HG03432 (cell line): ENCODE measurements at regions not wholly inside any gene's neighbourhood (a gene's known extent, or its start where the extent isn't known, plus 50 kb on each side); places are given as distances from the start of the nearest gene placed in this dataset.
"Not testable (repeated sequence)": the region's sequence is repeated elsewhere in the genome, so short reads cannot be mapped to it uniquely, and the experiment has no call there.

Experiments
- ATAC-seq: cut with Tn5 transposase; IDR thresholded peaks from one replicate; pipeline ENCODE4 v1.9.1; 2021; ENCODE audit warnings: mild to moderate bottlenecking, moderate library complexity; ENCODE audit not compliant: unreplicated experiment

DNA sequence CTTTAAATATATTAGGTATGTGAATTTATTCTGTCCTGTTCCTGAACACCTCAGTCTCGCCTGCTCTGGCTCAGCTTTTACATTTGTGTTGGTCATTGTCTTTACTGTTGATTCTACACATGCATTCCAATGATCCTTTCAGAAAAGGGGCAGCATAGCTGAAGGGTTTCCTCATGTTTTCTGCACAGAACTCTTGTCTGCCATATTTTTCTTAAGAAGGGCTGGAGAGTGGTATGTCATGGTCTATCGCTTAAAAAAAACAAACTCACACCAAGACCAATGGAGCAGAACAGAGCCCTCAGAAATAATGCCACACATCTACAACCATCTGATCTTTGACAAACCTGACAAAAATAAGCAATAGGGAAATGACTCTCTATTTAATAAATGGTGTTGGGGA is 215.8 kb upstream of the HSFY2 start:
- ATAC-seq, result no peak

DNA sequence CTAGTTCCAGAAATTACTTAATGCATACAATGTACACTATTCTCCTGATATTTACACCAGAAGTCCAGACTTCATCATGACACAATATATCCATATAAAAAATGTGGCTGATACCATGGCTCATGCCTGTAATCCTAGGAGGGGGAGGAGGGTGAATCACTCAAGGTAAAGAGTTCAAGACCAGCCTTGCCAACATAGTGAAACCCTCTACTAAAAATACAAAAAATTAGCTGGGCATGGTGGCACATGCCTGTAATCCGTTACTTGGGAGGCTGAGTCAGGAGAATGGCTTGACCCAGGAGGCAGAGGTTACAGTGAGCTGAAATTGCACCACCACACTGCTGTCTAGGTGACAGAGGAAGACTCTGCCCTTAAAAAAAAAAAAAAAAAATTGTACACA is 192.5 kb upstream of the HSFY2 start:
- no peak for ATAC-seq

DNA sequence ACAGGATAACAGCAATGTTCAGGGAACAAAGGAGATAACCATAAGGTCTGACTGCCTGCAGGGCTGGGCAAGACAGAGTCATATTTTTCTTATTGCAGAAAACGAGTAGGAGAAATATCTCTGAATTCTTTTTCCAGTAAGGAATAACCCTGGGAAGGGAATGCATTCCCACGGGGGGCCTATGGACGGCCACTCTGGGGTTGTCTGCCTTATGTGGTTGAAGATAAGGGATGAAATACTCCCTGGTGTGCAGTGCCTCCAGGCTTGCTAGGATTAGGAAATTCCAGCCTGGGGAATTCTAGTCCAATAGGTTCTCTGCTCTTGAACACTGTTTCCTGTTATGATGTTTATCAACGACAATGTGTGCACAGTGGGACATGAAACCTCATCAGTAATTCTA is 185.3 kb upstream of the HSFY2 start:
- no peak for ATAC-seq

DNA sequence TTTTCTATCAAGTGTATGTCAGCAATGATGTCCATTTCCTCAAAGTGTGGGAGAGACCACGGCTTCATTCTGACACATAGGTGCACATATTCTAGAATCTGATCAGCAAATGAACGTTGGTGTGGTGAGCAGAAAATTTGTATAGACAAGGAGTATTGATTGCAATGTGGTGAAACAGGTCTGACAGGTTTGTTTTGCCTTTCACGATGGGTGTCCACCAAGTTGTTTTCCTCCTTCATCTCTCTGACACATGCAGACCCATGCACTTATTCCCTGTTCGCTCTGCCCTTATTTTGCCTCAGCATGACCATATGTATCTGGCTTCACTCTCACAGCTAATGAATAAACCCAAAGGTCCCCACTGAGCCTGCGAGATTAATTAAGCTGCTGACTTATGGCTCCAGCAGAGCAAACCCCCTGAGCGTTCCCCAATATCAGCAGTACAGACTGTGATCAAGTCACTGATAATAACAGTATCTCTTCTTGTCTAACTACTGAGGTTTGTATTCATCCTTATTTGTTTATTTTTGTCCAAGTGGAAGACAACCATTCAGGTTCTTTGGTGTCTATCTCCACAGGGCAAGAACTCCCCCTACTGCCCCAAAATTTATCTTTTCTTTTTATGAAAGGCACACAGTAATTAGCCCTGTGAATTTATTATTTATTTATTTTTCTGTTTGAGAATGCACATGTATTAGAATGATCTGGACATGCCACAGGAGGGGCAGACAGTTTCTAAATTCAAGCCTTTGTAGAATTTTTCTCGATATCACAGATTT is 178.3 kb upstream of the HSFY2 start:
- no peak for ATAC-seq

DNA sequence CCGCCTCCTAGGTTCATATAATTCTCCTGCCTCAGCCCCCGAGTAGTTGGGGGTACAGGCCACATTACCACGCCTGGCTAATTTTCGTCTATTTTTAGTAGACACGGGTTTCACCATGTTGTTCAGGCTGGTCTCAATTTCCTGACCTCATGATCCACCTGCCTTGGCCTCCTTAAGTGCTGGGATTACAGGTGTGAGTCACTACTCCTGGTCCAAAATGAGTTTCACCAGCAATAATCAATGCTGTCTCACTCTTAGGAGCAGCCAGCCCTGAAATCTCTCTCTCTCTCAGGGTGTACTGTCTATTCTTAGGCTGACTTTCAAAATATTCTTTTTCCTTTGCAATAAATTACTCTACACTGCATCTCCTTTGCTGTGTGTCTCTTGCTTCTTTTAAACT is 177.5 kb upstream of the HSFY2 start:
- no peak for ATAC-seq

DNA sequence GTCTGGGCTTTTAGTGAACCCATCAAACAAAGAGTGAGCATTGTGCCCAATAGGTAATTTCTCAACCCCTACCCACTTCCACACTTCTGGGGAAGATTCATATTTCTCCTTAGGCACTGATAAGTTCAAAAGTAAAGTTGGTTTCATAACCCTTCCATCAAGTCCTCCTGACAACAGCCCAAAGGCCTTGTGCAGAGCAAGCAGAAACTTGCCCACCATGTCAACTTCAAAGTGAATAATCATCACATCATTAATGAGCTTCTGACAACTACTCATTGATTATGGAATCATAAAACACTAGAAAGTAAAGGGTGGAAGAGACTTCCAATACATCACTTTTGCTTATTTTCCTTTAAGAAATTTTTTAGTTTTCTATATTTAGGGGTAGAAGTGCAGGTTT is 163.3 kb upstream of the HSFY2 start:
- ATAC-seq, result no peak

DNA sequence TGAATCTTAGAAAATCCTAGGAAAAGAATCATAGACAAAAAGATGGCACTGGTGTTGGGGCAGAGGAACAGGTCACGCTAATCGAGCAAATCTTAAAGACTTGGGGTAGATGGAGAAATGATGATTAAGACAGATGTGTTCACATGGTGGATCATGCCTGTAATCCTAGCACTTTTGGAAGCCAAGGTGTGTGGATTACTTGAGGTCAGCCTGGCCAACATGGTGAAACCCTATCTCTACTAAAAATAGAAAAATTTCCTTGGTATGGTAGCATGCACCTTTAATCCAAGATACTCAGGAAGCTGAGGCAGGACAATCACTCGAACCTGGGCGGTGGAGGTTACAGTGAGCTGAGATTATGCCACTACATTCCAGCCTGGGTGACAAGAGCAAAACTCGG is 145.7 kb upstream of the HSFY2 start:
- ATAC-seq, result no peak

DNA sequence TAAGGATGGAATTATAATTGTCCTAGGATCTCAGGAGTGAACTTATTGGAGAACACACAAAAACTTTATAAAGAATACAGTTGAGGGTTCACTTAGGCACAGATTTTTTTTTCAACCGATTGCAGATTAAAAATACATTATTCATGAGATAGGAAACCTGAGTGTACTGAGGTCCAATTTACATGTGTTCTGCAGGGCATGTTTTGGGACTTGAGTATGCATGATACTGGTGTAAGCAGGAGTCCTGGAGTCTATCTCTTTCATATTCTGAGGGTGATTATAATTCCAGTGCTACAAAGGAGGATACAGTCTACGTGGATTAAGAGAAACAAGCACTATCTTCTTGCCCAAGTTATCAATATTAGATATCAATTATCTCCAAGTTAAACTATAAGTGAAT is 139.3 kb upstream of the HSFY2 start:
- no peak for ATAC-seq

DNA sequence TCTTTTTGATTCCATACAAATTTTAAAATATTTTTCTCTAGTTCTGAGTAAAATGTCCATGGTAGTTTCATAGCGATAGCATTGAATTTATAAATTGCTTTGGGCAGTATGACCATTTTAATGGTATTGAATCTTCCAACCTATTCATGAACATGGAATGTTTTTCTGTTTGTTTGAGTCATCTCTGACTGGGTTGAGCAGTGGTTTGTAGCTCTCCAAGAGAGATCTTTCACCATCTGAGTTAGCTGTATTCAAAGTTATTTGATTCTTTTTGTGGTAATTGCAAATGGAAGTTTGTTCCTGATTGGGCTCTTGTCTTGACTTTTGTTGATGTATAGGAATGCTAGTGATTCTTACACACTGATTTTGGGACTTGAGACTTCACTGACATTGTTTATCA is 136.3 kb upstream of the HSFY2 start:
- ATAC-seq, result no peak

DNA sequence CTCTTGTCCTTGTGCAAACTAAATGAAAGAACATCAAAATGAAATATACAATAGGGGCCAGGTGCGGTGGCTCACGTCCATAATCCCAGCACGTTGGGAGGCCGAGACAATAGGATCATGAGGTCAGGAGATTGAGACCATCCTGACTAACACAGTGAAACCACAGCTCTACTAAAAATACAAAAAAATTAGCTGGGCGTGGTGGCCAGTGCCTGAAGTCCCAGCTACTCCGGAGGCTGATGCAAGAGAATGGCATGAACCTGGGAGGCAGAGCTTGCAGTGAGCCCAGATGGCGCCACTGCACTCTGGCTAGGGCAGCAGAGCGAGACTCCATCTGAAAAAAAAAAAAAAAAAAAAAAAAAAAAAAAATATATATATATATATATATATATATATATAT is 132.7 kb upstream of the HSFY2 start:
- not testable (repeated sequence) for ATAC-seq

DNA sequence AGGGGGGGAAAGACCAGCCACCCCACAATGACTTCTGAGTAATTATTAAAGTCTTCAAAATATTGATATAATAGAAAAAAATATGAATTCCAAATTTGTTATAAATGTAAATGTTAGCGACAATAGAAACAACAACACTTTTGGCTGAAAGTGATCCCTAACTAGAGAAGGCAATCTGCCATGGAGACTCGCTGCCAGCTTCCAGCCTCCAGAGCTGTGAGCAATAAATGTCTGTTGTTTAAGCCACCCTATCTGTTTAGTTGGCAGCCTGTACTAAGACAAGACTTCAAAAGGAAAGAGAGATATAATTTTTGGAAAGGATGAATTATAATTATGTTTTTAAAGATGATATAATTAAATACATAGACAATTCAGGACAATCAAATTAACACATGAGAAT is 130.8 kb upstream of the HSFY2 start:
- ATAC-seq, result no peak

DNA sequence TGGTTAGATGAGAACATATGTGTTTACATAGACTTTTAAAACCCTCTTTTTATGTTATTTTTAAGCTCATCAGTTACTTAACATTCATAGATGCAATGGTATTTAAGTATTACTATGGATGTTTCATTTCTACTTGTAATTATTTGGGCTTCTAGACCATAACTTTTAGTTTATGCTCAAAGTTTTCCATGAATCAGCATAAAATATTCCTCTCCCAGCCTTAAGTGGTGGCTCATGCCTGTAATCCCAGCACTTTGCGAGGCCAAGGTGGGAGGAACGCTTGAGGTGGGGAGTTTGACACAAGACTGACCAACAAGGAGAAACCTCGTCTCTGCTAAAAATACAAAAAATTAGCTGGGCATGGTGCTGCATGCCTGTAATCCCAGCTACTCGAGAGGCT is 118.5 kb upstream of the HSFY2 start:
- ATAC-seq, result no peak

DNA sequence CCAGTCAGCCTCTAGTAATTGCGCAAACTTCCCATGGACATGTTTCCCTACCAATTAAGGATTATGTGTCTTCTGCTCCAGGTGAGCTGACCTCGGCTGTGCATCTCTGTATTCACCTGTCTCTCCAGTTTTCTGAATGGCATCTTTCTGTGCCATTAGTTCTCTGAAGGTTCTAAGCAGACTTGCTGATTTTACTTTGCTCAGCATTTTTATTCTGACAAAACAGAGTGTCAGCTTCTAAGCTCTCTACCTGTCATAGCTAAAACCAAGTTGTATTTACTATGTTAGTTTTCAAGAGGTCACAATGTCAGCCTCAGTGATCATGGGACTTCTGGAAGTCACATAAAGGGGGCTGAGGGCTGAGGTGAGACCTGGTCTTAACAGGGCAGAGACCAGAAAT is 116.0 kb upstream of the HSFY2 start:
- ATAC-seq, result no peak

DNA sequence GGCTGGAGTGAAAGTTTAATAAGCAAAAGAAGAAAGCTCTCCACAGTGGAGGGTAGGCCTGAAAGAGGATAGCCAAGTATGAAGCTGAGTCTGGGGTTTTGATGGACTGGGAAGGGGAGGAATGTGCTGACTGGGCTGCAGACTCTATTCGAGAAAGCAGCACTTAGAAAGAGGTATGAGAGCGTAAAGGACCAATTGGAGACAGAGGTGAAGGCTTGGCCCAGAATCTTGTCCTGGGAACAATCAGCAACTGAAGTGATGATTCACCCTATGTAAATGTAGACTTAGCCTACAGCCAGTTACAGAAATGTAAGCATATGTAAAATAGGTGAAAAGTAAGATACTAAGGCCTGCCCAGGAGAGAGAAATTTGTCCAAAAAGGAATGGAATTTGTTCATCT is 111.2 kb upstream of the HSFY2 start:
- no peak for ATAC-seq

DNA sequence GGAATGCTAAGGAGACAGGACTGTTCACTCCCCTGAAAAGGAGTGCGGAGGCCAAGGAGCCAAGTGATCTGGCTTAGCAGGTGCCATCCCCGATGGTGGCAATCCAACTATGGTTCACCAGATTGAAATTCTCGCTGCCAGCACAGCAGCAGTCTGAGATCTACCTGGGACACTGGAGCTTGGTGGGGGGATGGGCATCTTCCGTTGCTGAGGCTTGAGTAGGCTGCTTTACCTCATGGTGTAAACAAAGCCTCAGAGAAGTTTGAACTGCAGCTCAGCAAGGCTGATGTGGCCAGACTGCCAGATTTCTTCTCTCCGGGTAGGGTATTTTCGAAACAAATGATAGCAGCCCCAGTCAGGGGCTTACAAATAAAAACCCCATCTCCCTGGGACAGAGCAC is 95.6 kb upstream of the HSFY2 start:
- not testable (repeated sequence) for ATAC-seq

DNA sequence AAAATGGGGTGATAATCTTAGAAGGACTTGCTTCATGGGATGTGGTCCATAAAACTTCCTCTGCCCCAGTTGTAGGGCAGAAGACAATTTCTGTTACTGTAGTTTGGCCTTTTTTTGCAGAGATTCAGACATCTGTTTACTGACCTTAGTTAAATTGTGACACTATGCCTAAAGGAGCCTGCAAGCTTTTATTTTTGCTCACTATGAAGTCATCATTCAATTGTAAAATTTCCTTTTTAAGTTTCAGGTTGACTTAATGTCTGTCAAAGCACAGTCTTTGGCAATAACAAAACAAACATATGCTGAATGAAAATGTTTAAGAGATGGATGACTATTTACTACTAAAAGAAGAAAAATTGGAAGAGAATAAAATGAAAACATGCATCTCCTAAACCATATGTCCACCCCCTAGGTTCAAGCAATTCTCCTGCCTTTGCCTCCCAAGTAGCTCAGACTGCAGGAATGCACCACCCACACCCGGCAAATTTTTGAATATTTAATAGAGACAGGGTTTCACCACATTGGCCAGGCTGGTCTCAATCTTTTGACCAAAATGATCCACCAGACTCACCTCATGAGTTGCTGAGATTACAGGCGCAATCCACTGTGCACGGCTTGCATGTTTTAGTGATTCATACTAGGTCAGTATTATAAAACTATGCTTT is 93.5 kb upstream of the HSFY2 start:
- not testable (repeated sequence) for ATAC-seq

DNA sequence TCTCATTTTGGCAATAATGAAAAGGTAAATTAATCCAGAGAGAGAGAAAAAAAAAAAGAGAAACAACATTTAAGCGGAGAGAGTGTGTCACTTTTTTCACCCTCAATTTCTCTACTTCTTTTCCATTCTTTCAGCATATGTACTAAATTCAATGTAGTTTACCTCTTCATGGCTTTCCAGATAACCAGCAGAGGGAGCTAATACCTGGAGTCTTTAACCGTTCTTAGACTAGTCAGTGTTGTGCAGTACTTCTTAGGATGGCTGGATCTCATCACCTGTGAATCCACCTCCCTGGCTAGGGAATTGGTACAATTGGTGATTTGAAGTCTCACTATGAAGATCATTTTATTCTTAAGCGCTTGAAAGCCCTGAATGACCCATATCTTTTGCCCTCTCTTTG is 87.3 kb upstream of the HSFY2 start:
- not testable (repeated sequence) for ATAC-seq

DNA sequence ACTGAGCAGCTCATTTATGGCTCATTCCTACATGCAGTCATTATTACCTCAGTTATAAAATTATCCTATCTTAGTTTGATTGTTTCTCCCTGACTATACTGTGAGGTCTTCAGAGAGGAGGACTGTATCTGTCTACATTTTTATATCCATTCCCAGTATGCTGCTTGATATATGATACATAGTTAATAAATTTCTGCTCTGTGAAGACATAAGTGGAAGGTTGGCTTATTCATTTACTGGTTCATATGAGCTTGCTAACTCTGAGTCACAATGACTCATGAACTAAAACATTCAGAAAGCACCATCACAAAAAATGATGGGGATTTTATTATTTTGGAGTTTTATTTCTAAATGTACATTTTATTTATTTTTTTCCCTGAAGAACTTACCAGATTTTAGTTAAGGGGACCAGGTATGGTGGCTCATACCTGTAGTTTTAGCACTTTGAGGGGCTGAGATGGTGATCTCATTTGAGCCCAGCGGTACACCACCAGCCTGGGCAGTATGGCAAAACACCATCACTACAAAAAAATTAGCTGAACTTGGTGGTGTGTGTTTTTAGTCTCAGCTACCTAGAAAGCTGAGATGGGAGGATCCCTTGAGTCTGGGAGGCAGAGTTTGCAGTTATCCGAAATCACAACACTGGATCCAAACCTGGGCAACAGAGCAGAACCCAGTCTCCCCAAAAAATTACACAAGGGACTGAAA is 85.1 kb upstream of the HSFY2 start:
- not testable (repeated sequence) for ATAC-seq

DNA sequence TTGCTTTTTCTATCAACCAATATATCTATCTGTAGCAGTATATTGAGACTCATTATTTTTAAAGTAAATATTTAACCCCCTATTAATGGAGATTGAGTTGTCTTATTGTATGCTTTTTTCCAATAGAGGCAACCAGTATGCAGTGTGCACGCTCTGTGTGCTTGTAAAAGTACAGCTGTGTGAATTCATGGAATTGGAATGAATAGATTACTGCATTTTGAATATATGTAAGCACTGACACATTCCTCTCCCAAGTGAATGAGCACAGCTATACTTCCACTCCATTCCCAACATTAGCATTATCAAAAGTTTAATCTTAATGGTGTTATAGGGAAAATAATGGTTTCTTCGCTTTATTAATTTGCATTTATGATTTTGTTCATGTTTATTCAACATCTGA is 81.6 kb upstream of the HSFY2 start:
- ATAC-seq, result not testable (repeated sequence)

DNA sequence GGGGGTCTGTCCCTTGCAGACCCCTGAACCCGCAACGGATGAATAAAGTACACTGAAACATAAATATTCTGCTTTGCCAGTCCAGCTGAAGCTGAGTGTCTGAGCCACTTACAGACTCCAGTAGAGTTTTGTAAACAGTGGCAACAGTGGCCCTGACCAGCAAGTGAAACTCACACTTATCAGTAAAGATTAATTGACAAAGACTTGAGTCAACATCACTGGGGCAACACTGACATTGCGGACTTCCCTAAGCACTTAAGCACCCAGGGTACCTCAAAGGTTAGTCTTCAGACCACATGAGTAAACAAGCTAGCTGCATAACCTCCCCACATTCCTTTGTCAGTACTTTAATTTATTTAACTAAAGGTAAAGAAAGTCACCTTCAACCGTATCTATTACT is 79.8 kb upstream of the HSFY2 start:
- not testable (repeated sequence) for ATAC-seq

DNA sequence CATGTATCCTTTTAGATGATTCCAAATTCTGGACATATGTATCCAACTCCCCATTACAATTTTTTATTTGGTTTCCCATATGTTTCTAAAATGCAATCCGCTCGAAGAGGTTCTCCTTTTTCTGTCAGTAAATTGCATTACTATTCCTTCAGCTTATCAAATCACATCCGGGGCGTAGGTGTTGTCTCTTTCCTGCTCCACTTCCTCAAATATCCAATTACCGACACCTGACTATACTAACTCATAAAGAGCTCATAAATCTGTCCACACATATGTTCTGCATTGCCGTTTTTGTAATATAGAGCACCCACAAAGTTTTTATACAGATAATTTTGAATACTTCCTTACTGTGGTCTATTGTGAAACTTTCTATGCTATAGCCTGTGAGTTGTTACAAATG is 63.1 kb upstream of the HSFY2 start:
- not testable (repeated sequence) for ATAC-seq
